Activated CD4-positive, alpha-beta T cell treated with anti-CD3 and anti-CD28 coated beads for 1 hour (primary cell): ENCODE measurements at regions not wholly inside any gene's neighbourhood (a gene's known extent, or its start where the extent isn't known, plus 50 kb on each side); places are given as distances from the start of the nearest gene placed in this dataset.

Experiments used
- DNase-seq: peaks from one replicate; pipeline ENCODE4 v3.0.0-alpha.2; 2020

DNA sequence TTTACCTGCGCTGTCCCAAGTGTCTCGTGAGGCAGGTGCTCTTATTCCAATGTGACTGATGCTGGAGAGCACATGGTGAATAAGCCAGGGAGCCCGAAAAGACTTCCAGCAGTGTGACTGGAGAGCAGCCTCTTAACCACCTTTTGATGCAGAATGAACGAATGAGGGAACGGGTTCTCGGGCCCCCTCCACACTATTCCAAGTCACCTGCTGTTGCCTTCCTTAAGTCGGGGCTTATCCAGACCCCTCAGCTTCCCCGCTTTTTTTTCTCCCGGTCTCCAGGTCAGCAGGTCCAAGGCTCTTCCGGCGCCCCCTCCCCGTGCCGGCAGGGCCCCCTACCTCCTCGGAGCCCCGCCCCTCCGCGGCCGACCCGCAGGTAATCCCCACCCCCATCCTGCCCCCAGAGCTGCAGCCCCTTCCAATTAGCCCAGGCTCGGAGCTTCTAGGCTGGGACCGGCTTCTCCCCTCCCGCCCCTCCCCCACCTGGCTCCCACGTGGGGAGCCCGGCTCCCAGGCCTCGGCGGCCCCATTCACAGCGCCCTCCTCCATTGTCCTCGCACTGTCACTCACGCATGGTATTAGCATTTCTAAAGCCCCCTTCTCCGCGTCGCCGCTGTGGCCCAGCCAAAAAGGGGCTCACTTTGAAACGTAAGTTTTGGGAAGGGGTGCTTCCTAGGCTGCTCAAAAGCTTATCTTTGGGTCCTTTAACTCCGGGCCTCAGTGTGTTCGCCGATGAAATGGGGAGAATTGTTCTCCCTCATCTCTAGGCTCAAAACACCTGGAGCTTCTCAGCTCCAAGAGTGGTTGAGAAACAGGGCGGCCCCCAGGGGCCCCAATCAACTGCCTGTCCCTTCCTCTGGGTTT lies 56.2 kb upstream of the PJA1 start:
- DNase-seq: no peak

DNA sequence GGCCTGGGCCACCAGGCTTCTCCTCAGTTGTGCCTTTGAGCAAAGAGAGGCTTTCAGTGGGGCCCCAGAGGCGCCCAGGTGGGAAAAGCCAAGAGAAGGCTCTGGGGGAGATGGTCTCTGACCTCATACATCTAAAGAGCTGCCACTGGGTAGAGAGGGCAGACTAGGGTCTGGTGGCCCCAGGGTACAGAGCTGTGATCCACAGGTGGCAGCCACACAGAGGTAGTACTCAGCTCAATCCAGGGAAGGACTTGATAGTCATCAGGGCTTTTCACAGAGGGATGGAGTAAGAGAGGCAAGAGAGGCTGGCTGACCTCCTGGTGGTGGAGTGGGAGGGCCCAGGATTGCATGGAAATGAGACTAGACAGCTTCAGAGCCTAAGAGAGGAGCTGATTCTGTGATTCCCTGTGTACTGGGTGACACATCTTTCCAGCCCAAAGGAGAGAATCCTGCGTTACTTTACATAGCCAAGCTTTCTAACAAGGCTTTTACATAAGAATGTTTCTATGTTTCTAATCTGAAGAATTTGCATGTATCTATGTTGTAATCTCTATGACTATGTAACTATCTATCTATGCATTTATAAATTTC lies 53.2 kb upstream of the PJA1 start:
- DNase-seq: no peak

DNA sequence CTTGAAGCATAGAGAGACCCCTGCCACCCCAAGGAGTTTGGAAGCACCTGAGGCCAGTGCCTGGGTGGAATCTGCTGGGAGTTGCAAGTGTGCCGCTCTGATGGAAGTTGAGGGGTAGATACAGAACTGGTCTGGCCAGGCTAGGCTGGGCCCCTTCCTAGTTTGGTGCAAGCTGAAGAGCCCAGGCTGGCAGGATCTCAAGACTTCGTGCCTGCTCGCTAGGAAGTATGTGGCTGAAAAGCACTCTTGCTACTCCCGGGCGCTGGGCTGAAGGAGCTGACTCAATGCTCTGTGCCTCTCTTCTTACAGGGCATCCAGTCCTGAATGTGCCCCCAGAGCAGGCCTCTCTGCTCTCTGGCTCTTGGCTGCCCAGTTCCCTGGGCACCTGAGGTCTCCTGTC lies 51.7 kb upstream of the PJA1 start:
- no peak for DNase-seq

DNA sequence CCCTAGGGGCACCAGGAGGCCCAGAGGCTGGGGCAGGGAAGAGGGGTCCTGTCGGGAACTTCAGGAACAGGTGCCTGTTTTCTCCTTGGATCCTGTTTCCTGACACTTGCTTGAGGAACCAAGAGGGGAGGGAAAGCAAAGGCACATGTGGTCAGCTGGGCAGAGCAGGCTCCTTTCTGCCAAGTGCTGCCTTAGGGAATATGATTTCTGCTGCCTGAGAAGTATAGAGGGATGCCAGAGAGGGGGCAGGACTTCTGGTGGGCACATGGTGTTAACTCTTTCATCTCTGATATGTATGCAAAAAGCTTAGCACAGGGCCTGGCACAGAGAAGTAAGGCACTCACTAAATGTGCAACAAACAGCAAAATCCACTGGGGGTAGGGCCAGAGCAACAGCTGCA lies 51.2 kb upstream of the PJA1 start:
- DNase-seq: no peak

DNA sequence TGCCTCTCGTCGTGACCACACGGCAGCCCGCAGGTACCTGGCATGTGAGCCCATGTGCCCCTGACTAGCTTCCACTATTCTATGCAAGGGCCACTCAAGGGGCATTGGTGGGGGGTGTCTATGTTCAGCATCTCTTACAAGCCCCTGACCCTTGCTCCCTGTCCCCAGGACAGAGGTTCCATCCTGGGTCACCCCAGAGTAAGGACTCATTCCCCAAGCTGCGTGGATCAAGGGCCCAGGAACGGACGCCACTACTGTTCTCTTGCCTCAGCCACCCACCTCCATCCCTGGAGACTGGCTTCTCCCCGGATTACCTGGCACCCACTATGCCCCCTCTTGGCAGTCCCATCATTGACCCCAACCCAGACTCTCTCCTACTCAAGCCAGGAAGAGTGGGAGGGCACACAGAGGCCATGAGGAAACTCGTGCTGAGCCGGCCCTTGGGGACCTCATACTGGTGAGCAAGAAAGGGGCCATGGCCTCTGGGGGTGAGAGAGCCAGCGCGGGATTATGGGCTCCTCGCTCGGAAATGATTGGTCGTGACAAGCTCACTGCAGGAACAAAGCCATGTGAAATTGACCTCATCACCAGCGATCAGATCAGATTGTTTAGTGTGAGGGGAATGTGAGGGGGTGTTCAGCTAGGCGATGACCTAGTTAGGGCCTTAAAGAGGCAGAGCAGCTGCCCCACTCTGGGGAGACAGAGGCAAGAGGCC lies 50.1 kb upstream of the PJA1 start:
- DNase-seq: no peak
